Mesenchymal stem cell (in vitro differentiated cells and primary cell): ENCODE measurements at regions not wholly inside any gene's neighbourhood (a gene's known extent, or its start where the extent isn't known, plus 50 kb on each side); places are given as distances from the start of the nearest gene placed in this dataset.

Experiments
- DNase-seq: peaks from one replicate; pipeline ENCODE4 v3.0.0-alpha.2; 2013
- H2AFZ ChIP-seq: one replicate; pipeline ENCODE4 v1.6.1; 2013; ENCODE audit warnings: low read depth, mild to moderate bottlenecking, control low read depth, inconsistent platforms, low read length, moderate library complexity
- H2AK5ac ChIP-seq: 2 replicates; pipeline ENCODE4 v1.6.1; 2013; ENCODE audit warnings: low read length, moderate library complexity, mild to moderate bottlenecking, inconsistent platforms; ENCODE audit not compliant: severe bottlenecking
- H2BK120ac ChIP-seq: one replicate; pipeline ENCODE4 v1.6.1; 2013; ENCODE audit warnings: low read depth, mild to moderate bottlenecking, inconsistent platforms, low read length, moderate library complexity
- H2BK12ac ChIP-seq, 2 experiments: one replicate each; pipeline ENCODE4 v1.6.1; 2013; ENCODE audit warnings: inconsistent platforms in 2 of 2, low read length in 2 of 2, mild to moderate bottlenecking in 2 of 2, moderate library complexity in 2 of 2, control low read depth in 1 of 2
- H2BK15ac ChIP-seq: one replicate; pipeline ENCODE4 v1.6.1; 2013; ENCODE audit warnings: mild to moderate bottlenecking, low read depth, inconsistent platforms; ENCODE audit not compliant: poor library complexity, severe bottlenecking
- H2BK5ac ChIP-seq: 2 replicates; pipeline ENCODE4 v1.6.1; 2013; ENCODE audit warnings: low read depth, mild to moderate bottlenecking, low read length, control low read depth, inconsistent platforms; ENCODE audit not compliant: poor library complexity, severe bottlenecking
- H3K14ac ChIP-seq, 2 experiments: one replicate each; pipeline ENCODE4 v1.6.1; 2013; ENCODE audit warnings: inconsistent platforms in 2 of 2, low read length in 2 of 2, control low read depth in 1 of 2, mild to moderate bottlenecking in 1 of 2, moderate library complexity in 1 of 2
- H3K18ac ChIP-seq, 2 experiments: one replicate each; pipeline ENCODE4 v1.6.1; 2013; ENCODE audit warnings: inconsistent platforms in 2 of 2, low read length in 2 of 2, control low read depth in 1 of 2, low read depth in 1 of 2, mild to moderate bottlenecking in 1 of 2
- H3K23ac ChIP-seq, 2 experiments: one replicate each; pipeline ENCODE4 v1.6.1; 2013; ENCODE audit warnings: inconsistent platforms in 2 of 2, low read length in 2 of 2, mild to moderate bottlenecking in 2 of 2, moderate library complexity in 2 of 2, control low read depth in 1 of 2
- H3K27ac ChIP-seq: 2 replicates; pipeline ENCODE4 v1.5.1; 2013; ENCODE audit warnings: mild to moderate bottlenecking, moderate library complexity, low read length, control low read depth, inconsistent platforms; ENCODE audit not compliant: poor library complexity, severe bottlenecking
- H3K27me3 ChIP-seq, 2 experiments: 2 replicates each; pipeline versions ENCODE4 v1.6.1 to v1.7.0; 2013; ENCODE audit warnings: low read length in 2 of 2, mild to moderate bottlenecking in 2 of 2, moderate library complexity in 2 of 2, control low read depth in 1 of 2, inconsistent platforms in 1 of 2; ENCODE audit not compliant: control insufficient read depth in 1 of 2, insufficient read depth in 1 of 2
- H3K36me3 ChIP-seq, 2 experiments: 2 replicates each; pipeline versions ENCODE4 v1.6.1 to v1.7.0; 2013; ENCODE audit warnings: low read length in 2 of 2, control low read depth in 1 of 2, inconsistent platforms in 1 of 2, low read depth in 1 of 2, mild to moderate bottlenecking in 1 of 2; ENCODE audit not compliant: insufficient read depth in 2 of 2, control insufficient read depth in 1 of 2
- H3K4ac ChIP-seq, 2 experiments: one replicate each; pipeline ENCODE4 v1.6.1; 2013; ENCODE audit warnings: inconsistent platforms in 2 of 2, low read length in 2 of 2, mild to moderate bottlenecking in 2 of 2, moderate library complexity in 2 of 2, control low read depth in 1 of 2, low read depth in 1 of 2
- H3K4me1 ChIP-seq: 2 replicates; pipeline ENCODE4 v1.6.1; 2013; ENCODE audit warnings: low read depth, low read length, control low read depth; ENCODE audit not compliant: control insufficient read depth, insufficient read depth
- H3K4me2 ChIP-seq: 2 replicates; pipeline ENCODE4 v1.6.1; 2013; ENCODE audit warnings: low read length, mild to moderate bottlenecking, inconsistent platforms; ENCODE audit not compliant: poor library complexity, severe bottlenecking
- H3K4me3 ChIP-seq, 2 experiments: 2 replicates each; pipeline versions ENCODE4 v1.5.1 to v1.7.0; 2013; ENCODE audit warnings: low read length in 2 of 2, mild to moderate bottlenecking in 2 of 2, control low read depth in 1 of 2, low read depth in 1 of 2; ENCODE audit not compliant: insufficient read depth in 1 of 2
- H3K79me1 ChIP-seq: replicated peaks from 2 replicates; pipeline ENCODE4 v1.6.1; 2013; ENCODE audit warnings: mild to moderate bottlenecking, control low read depth, low read length, inconsistent platforms; ENCODE audit not compliant: poor library complexity, severe bottlenecking
- H3K9ac ChIP-seq: 2 replicates; pipeline ENCODE4 v1.7.0; 2013; ENCODE audit warnings: mild to moderate bottlenecking, low read length, moderate library complexity
- H3K9me3 ChIP-seq: 2 replicates; pipeline ENCODE4 v1.7.0; 2013; ENCODE audit warnings: mild to moderate bottlenecking, low read length; ENCODE audit not compliant: control insufficient read depth
- H4K8ac ChIP-seq: one replicate; pipeline ENCODE4 v1.6.1; 2013; ENCODE audit warnings: inconsistent platforms, mild to moderate bottlenecking, low read length, moderate library complexity
- H4K91ac ChIP-seq: one replicate; pipeline ENCODE4 v1.6.1; 2013; ENCODE audit warnings: mild to moderate bottlenecking, low read length, inconsistent platforms
- WGBS: methylation state at CpG from one replicate; pipeline ENCODE4 v1.1.7; 2013; ENCODE audit warnings: mixed read lengths; 5-methylcytosine and 5-hydroxymethylcytosine counted together

DNA sequence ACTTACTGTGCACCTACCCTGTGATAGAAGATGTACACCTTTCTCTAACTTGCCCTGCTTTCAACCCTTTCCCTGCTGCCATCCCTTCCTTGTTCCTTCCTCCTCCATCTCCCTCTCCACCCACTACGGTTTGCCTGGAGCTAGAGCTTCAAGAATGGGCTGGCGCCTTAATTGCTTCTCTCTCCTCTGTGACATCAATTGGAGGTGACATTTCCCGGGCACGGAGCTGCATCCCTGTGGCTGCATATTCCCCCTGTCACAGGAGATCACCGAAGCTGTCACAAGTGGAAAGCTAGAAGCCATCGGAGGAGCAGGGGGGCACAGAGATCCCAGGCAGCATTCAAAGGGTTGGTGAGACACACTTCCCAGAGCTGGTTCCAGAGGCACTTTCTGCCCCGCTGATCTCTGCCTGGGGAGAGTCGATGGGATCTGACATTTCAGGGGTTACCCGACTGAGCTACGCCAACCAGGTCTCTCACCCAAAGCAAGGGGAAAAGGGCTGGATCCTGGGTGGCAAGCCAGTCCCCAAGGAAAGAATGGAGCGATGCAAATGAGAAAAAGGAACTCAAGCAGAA is 604.9 kb downstream of the MED13L start:
- Histone ChIP-seq H4K8ac (no peak overlapping the region), H3K18ac (no peak overlapping the region), H3K36me3 (no peaks in the 10 kb centered on the region), H3K23ac (no peak overlapping the region), H2AK5ac (no peak overlapping the region), H3K9ac (no peak overlapping the region), H2BK12ac (no peak overlapping the region), H3K4me1 (no peaks in the 10 kb centered on the region), H2AFZ (no peak overlapping the region), H2BK5ac (no peak overlapping the region), H3K4me3 (peak overlapping the region in 1 of 2 experiments; percentile 26), H3K27me3 (peaks cover 0 to 3% of the 10 kb centered on the region in 2 experiments), H3K4me2 (no peak overlapping the region), H3K9me3 (no peaks in the 10 kb centered on the region), H3K14ac (no peak overlapping the region), H3K4ac (no peak overlapping the region), H4K91ac (no peak overlapping the region), H3K79me1 (no peaks in the 10 kb centered on the region), H3K27ac (no peak overlapping the region), H2BK15ac (no peak overlapping the region), H2BK120ac (no peak overlapping the region)
- 93% methylated on average over 11 of the region's 11 CpGs for WGBS
- no peak for DNase-seq

DNA sequence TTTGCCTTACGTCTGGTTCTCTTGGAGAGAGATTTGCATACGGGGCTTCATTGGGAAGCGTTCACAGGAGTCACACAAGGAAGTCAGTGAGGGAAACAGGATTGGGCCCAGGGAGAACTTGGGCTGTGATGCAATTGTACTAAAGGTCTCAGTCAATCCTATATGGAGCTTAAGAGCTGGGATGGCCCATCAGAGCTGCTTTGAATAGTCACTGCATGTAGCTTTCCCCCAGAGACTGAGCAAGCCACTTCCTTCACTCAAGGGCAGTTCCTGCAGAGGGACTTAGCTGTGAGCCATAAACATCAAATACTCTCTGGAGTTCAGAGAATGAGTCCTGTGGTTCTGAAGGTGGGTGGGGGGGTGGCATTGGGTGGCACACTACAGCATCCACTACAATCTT is 605.4 kb downstream of the MED13L start:
- Histone ChIP-seq H3K27ac (no peak overlapping the region), H3K4me1 (no peaks in the 10 kb centered on the region), H3K27me3 (peaks cover 0 to 3% of the 10 kb centered on the region in 2 experiments), H2BK5ac (no peak overlapping the region), H3K18ac (no peak overlapping the region), H2BK12ac (no peak overlapping the region), H3K9me3 (no peaks in the 10 kb centered on the region), H3K4me3 (no peak overlapping the region), H3K9ac (no peak overlapping the region), H2AFZ (no peak overlapping the region), H2AK5ac (no peak overlapping the region), H3K14ac (no peak overlapping the region), H3K36me3 (no peaks in the 10 kb centered on the region), H2BK120ac (no peak overlapping the region), H2BK15ac (no peak overlapping the region), H3K23ac (no peak overlapping the region), H3K4ac (no peak overlapping the region), H4K8ac (no peak overlapping the region), H4K91ac (no peak overlapping the region), H3K4me2 (no peak overlapping the region), H3K79me1 (no peaks in the 10 kb centered on the region)
- DNase-seq = no peak
- 83% methylated on average over 2 of the region's 3 CpGs for WGBS

DNA sequence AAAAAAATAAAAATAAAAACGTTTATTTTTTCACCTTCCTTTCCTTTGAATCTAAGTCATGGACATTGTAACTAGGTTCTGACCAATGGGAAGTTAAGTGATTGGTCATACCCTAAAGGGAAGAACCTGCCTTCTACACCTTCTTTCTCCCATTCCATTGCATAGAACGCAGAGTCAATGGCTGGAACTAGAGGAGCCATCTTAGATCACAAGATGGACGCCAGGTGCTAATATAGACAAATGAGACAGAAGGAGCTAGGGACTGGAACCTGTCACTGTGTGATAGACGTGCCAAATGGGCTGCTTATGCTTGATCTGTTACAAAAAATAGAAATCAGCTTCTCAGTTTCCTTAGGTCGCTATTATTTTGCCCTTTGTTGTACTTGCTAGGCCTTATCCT is 606.6 kb downstream of the MED13L start:
- H3K9me3 ChIP-seq = no peaks in the 10 kb centered on the region
- no peak overlapping the region for H2BK120ac ChIP-seq
- H3K4ac ChIP-seq = no peak overlapping the region
- H4K91ac ChIP-seq = no peak overlapping the region
- H2BK5ac ChIP-seq = no peak overlapping the region
- H2AFZ ChIP-seq = no peak overlapping the region
- H3K27me3 ChIP-seq = peaks cover 0 to 3% of the 10 kb centered on the region in 2 experiments
- no peaks in the 10 kb centered on the region for H3K79me1 ChIP-seq
- H3K36me3 ChIP-seq = no peaks in the 10 kb centered on the region
- 66% methylated on average over 4 of the region's 5 CpGs for WGBS
- no peak overlapping the region for H3K18ac ChIP-seq
- no peak overlapping the region for H3K4me3 ChIP-seq
- DNase-seq = no peak
- no peak overlapping the region for H2AK5ac ChIP-seq
- no peak overlapping the region for H3K4me2 ChIP-seq
- no peak overlapping the region for H2BK12ac ChIP-seq
- H4K8ac ChIP-seq = no peak overlapping the region
- H3K27ac ChIP-seq = no peak overlapping the region
- H3K4me1 ChIP-seq = no peaks in the 10 kb centered on the region
- no peak overlapping the region for H3K23ac ChIP-seq
- no peak overlapping the region for H3K9ac ChIP-seq
- H3K14ac ChIP-seq = no peak overlapping the region
- H2BK15ac ChIP-seq = no peak overlapping the region

DNA sequence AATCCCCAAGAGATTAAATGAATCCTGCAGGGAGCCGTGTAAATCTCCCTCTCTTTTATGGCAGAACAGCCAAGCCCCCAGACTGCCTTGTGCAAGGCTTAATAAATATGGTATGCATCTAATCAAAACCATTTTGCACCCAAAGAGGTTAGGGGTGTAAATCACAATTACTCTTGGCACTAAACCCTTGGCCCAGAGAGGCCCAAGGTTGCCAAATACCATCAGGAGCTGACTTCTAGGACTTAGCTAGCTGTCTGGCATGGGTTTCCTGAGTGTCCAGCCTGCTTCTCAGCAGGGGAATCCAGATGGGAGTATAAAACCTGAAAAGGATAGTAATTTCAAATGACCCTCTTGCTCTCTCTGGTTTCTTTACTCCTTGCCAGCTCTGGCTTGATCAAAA is 610.4 kb downstream of the MED13L start:
- Histone ChIP-seq H3K4me1 (no peaks in the 10 kb centered on the region), H3K14ac (no peak overlapping the region), H3K27ac (no peak overlapping the region), H3K27me3 (no peaks in the 10 kb centered on the region), H3K79me1 (no peaks in the 10 kb centered on the region), H3K4ac (no peak overlapping the region), H2BK15ac (no peak overlapping the region), H4K91ac (no peak overlapping the region), H3K23ac (no peak overlapping the region), H2BK12ac (no peak overlapping the region), H2BK5ac (no peak overlapping the region), H3K18ac (no peak overlapping the region), H3K9ac (no peak overlapping the region), H2AK5ac (no peak overlapping the region), H3K9me3 (no peaks in the 10 kb centered on the region), H3K4me2 (no peak overlapping the region), H2AFZ (no peak overlapping the region), H2BK120ac (no peak overlapping the region), H3K36me3 (no peaks in the 10 kb centered on the region), H3K4me3 (no peak overlapping the region), H4K8ac (no peak overlapping the region)
- WGBS = 50% methylated on average over 1 of the region's 1 CpG
- DNase-seq = no peak
